Psoas muscle (tissue), 7 donors: ENCODE measurements at regions not wholly inside any gene's neighbourhood (a gene's known extent, or its start where the extent isn't known, plus 50 kb on each side); places are given as distances from the start of the nearest gene placed in this dataset.

Experiments used
- ATAC-seq, 4 donors: fragments of 200-7000 bp; cut with Tn5 transposase; one replicate each; pipeline ENCODE4 v1.9.1; 2020; ENCODE audit warnings: moderate library complexity in 3 of 4, mild to moderate bottlenecking in 2 of 4
- DNase-seq, 2 donors: peaks; one replicate each; pipeline ENCODE4 v3.0.0-alpha.2; 2020
- H3K27ac ChIP-seq: fragments of 200-600 bp; one replicate; pipeline ENCODE4 v1.8.0; 2022
- H3K27me3 ChIP-seq, 3 donors: fragments of 200-600 bp in 1 of 3; one replicate each; pipeline versions ENCODE4 v1.6.1 to v1.8.0; 2013 to 2022; ENCODE audit warnings: low read length in 2 of 3, mild to moderate bottlenecking in 2 of 3, moderate library complexity in 1 of 3; ENCODE audit not compliant: insufficient read depth in 3 of 3
- H3K36me3 ChIP-seq, 2 donors: fragments of 200-600 bp in 1 of 2; one replicate each; pipeline versions ENCODE4 v1.6.1 to v1.8.0; 2013 to 2022; ENCODE audit warnings: low read depth in 1 of 2, mild to moderate bottlenecking in 1 of 2, moderate library complexity in 1 of 2; ENCODE audit not compliant: insufficient read depth in 1 of 2
- H3K4me1 ChIP-seq: fragments of 200-600 bp; one replicate; pipeline ENCODE4 v1.8.0; 2022
- H3K4me3 ChIP-seq: fragments of 200-600 bp; one replicate; pipeline ENCODE4 v1.8.0; 2022; ENCODE audit warnings: mild to moderate bottlenecking
- H3K9me3 ChIP-seq: fragments of 200-600 bp; one replicate; pipeline ENCODE4 v1.8.0; 2022
- CTCF ChIP-seq: fragments of 200-600 bp; IDR thresholded peaks from one replicate; pipeline ENCODE4 v1.8.0; 2022; ENCODE audit warnings: antibody characterized with exemption
- WGBS, 3 donors: extraction: QIAGEN DNeasy Blood & Tissue Kit; methylation state at CpG; one replicate each; pipeline versions ENCODE4 v1.1.6 to v1.1.7; 2013; 5-methylcytosine and 5-hydroxymethylcytosine counted together
- intact Hi-C, 2 donors: fragments of 100-400 bp; cut with DNase I; formaldehyde crosslinking; loops; one replicate each; pipeline versions ENCODE4 v1.11.0 to v1.14.2; 2022
- donor health status: healthy with polysubstance abuse.
- donor health status: DM: no; HTN: no; CAD: no; lungs with moderate emphysema.
- donor health status: Bipolar disorder and iron deficiency.
- donor health status: healthy.
- donor health status: DM: yes; HTN: yes; CAD: no.
- donor health status: DM: no; HTN: no; CAD: no.
- donor health status: DM: yes; HTN: yes; CAD: no.

GRCh38 chr4:29013341-29013740 lies 1706.8 kb upstream of the PCDH7 start:
- no peaks in the 10 kb centered on the region for H3K36me3 ChIP-seq
- intact Hi-C loops: no loop called here

GRCh38 chr4:29014555-29014954 lies 1705.6 kb upstream of the PCDH7 start:
- Histone ChIP-seq H3K4me1 (no peaks in the 10 kb centered on the region), H3K27me3 (no peaks in the 10 kb centered on the region), H3K36me3 (no peaks in the 10 kb centered on the region), H3K27ac (no peak overlapping the region), H3K9me3 (peaks cover 7% of the 10 kb centered on the region), H3K4me3 (no peak overlapping the region)
- intact Hi-C loops: no loop called here
- DNase-seq: no peak
- 88 to 89% (median 88%) methylated on average over 4 of the region's 4 CpGs for WGBS, 3 donors
- no peak for TF ChIP-seq CTCF
- no peak for ATAC-seq

More at GRCh38 chr4:29013341-29013740, 1706.8 kb upstream of the PCDH7 start:
- Histone ChIP-seq H3K27ac (no peak overlapping the region), H3K27me3 (no peaks in the 10 kb centered on the region), H3K9me3 (peaks cover 7% of the 10 kb centered on the region), H3K4me1 (no peaks in the 10 kb centered on the region), H3K4me3 (no peak overlapping the region)
- no peak for ATAC-seq
- no peak for DNase-seq
- no peak for TF ChIP-seq CTCF
- WGBS, 3 donors: 67 to 70% (median 69%) methylated on average over 2 of the region's 2 CpGs

DNA sequence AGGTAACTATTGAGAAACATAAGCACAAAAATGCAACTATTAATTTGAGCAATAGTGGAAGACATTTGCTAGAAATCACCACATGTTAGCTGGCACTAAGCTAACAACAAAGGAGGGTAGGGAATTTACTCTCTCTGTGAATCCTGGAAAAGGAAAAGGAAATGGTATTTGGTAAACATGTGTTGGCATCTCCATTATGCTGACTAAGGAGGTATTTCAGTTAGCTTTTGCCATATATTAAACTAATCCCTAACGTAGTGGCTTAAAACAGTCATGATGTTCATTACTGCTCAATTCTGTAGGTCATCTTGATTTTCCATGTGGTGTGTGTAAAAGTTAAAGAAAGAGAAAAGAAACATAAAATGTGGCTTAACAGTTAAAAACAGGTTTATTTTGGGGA lies 1686.5 kb upstream of the PCDH7 start:
- no peak for ATAC-seq
- no peak for DNase-seq
- TF ChIP-seq CTCF: no peak
- intact Hi-C loops: no loop called here
- no peaks in the 10 kb centered on the region for H3K27me3 ChIP-seq
- no peak overlapping the region for H3K4me3 ChIP-seq
- 58 to 71% (median 70%) methylated on average over 1 of the region's 1 CpG for WGBS, 3 donors
- no peaks in the 10 kb centered on the region for H3K4me1 ChIP-seq
- no peaks in the 10 kb centered on the region for H3K9me3 ChIP-seq
- no peak overlapping the region for H3K27ac ChIP-seq
- H3K36me3 ChIP-seq: no peaks in the 10 kb centered on the region

GRCh38 chr4:29037501-29037900 lies 1682.7 kb upstream of the PCDH7 start:
- WGBS, 3 donors: 85 to 93% (median 92%) methylated on average over 5 of the region's 5 CpGs
- Histone ChIP-seq H3K36me3 (no peaks in the 10 kb centered on the region), H3K4me3 (no peak overlapping the region), H3K27ac (no peak overlapping the region), H3K4me1 (no peaks in the 10 kb centered on the region), H3K27me3 (no peaks in the 10 kb centered on the region), H3K9me3 (no peaks in the 10 kb centered on the region)
- TF ChIP-seq CTCF: no peak
- ATAC-seq (no peak), DNase-seq (no peak)
- intact Hi-C loops: no loop called here

DNA sequence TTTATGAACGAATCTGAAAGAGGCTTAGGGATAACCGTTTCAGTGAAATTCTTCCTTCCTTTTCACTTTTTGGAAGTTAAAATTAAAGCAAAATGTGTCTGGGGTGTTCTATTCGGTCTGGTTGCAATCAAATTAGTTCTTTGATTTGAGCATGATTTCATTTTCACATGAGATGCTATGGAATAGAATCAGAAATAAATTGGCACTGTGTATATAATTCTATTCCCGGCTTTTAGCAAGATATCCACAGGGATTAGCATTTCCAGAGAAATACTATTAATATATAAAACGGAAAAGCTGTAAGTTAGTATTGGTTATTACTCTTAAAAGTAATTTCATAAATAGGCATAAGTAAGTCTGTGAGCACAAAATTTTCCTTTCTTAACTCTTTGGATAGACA lies 1676.8 kb upstream of the PCDH7 start:
- H3K36me3 ChIP-seq: no peaks in the 10 kb centered on the region
- no peaks in the 10 kb centered on the region for H3K4me1 ChIP-seq
- 51 to 56% (median 54%) methylated on average over 5 of the region's 5 CpGs for WGBS, 3 donors
- H3K9me3 ChIP-seq: no peaks in the 10 kb centered on the region
- intact Hi-C loops: no loop called here
- H3K27ac ChIP-seq: no peak overlapping the region
- H3K4me3 ChIP-seq: no peak overlapping the region
- ATAC-seq: no peak
- no peak for DNase-seq
- no peak for TF ChIP-seq CTCF
- H3K27me3 ChIP-seq: no peaks in the 10 kb centered on the region
